NCI-H2227 (cell line): ENCODE measurements at regions not wholly inside any gene's neighbourhood (a gene's known extent, or its start where the extent isn't known, plus 50 kb on each side); places are given as distances from the start of the nearest gene placed in this dataset.
"Not testable (repeated sequence)": the region's sequence is repeated elsewhere in the genome, so short reads cannot be mapped to it uniquely, and the experiment has no call there.

Experiments used
- DNase-seq: peaks from one replicate; lab custom pipeline; 2025; ENCODE audit not compliant: unreplicated experiment; lab: John Stamatoyannopoulos, UW

- DNase-seq: no peak
Measured at GRCh38 chr1:226461087-226461486, 53.2 kb upstream of the PARP1 start.

GRCh38 chr1:226463925-226464586 lies 56.2 kb upstream of the PARP1 start:
- DNase-seq: no peak

- not testable (repeated sequence) for DNase-seq
Measured at GRCh38 chr1:226464587-226464971, 56.7 kb upstream of the PARP1 start.

- DNase-seq: peak; percentile 82
Measured at GRCh38 chr1:226466296-226466695, 58.4 kb upstream of the PARP1 start.

GRCh38 chr1:226467443-226467842 lies 59.5 kb upstream of the PARP1 start:
- no peak for DNase-seq

- DNase-seq: no peak
Measured at GRCh38 chr1:226470921-226471866, 63.3 kb upstream of the PARP1 start.

- no peak for DNase-seq
Measured at GRCh38 chr1:226473325-226473724, 65.4 kb upstream of the PARP1 start.

GRCh38 chr1:226474041-226474440 lies 66.1 kb upstream of the PARP1 start:
- no peak for DNase-seq

GRCh38 chr1:226474443-226475141 lies 66.7 kb upstream of the PARP1 start:
- DNase-seq: no peak

- DNase-seq: no peak
Measured at GRCh38 chr1:226475142-226475511, 67.2 kb upstream of the PARP1 start.

GRCh38 chr1:226476066-226476465 lies 68.2 kb upstream of the PARP1 start:
- DNase-seq: no peak

- no peak for DNase-seq
Measured at GRCh38 chr1:226476648-226477319, 68.9 kb upstream of the PARP1 start.

- DNase-seq: no peak
Measured at GRCh38 chr1:226479474-226479873, 69.1 kb upstream of the STUM start.

GRCh38 chr1:226480461-226480860 lies 68.1 kb upstream of the STUM start:
- DNase-seq: no peak

- DNase-seq: no peak
Measured at GRCh38 chr1:226481133-226481532, 67.4 kb upstream of the STUM start.

GRCh38 chr1:226482196-226482595 lies 66.4 kb upstream of the STUM start:
- no peak for DNase-seq

GRCh38 chr1:226482975-226483700 lies 65.4 kb upstream of the STUM start:
- no peak for DNase-seq

GRCh38 chr1:226485192-226485591 lies 63.4 kb upstream of the STUM start:
- no peak for DNase-seq

GRCh38 chr1:226486161-226486560 lies 62.4 kb upstream of the STUM start:
- no peak for DNase-seq

GRCh38 chr1:226487921-226488320 lies 60.6 kb upstream of the STUM start:
- no peak for DNase-seq
